Stimulated activated CD8-positive, alpha-beta memory T cell treated with anti-CD3 and anti-CD28 coated beads, Interleukin-15, amount 100 ng/mL, for 48 hours (primary cell): ENCODE measurements at regions not wholly inside any gene's neighbourhood (a gene's known extent, or its start where the extent isn't known, plus 50 kb on each side); places are given as distances from the start of the nearest gene placed in this dataset.
"Not testable (repeated sequence)": the region's sequence is repeated elsewhere in the genome, so short reads cannot be mapped to it uniquely, and the experiment has no call there.

Experiments used
- DNase-seq, 2 donors: peaks; one replicate each; pipeline ENCODE4 v3.0.0-alpha.2; 2020; ENCODE audit warnings: low read depth in 2 of 2

DNA sequence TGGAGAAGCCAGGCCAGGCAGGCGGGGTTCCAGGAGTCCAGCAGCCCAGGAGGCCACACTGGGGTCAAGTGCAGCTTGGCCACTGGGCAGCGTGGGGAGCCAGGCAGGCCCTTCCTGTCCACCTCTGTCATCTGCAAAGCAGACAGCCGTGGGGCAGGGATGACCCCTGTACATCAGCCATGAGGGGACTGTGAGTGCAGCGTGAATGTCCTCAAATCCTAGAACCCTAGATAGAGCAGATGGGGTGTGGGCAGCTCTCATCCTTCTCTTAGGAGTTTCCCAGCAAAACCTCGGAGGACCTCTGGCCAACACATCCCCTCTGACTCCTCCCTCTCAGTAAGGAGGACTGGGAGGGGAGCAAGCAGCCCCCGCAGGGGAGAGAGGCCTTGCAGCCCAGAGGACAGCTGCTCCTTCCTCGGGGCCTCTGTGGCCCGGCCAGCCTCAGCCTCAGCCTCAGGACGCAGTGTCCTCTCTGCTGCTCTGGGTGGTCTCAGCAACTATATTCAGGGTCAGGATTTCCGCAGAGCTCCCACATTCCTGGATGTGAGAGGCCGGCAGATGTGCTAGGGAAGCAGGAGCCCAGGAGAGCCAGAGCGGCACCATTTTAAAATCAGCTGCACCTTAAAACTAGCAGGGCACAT is 820.5 kb downstream of the BRD1 start:
- DNase-seq: no peak

- DNase-seq: no peak
Measured at GRCh38 chr22:49006207-49007012, 821.3 kb downstream of the BRD1 start.

- no peak for DNase-seq
Measured at GRCh38 chr22:49005557-49005956, 822.1 kb downstream of the BRD1 start.

- no peak for DNase-seq
Measured at GRCh38 chr22:49004484-49005399, 822.9 kb downstream of the BRD1 start.

- not testable (repeated sequence) for DNase-seq
Measured at GRCh38 chr22:48997605-48998004, 830.1 kb downstream of the BRD1 start.

DNA sequence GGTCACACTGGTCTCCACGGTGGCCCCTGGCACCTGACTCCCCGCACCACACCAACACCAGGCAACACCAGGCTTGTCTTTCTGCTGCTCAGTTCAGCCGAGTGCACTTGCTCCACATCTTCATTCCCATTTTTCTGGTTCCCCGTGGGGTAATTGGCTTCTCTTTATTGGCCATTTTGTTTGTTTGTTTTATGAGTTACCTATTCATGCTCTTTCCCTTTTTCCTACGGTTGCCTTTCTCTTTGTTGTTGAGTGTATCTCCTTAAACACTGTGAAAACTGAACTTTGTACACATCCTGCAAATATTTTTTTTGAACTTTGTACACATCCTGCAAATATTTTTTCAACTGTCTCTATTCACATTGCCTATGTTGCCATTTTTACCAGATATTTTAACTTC is 834.0 kb downstream of the BRD1 start:
- no peak for DNase-seq

DNA sequence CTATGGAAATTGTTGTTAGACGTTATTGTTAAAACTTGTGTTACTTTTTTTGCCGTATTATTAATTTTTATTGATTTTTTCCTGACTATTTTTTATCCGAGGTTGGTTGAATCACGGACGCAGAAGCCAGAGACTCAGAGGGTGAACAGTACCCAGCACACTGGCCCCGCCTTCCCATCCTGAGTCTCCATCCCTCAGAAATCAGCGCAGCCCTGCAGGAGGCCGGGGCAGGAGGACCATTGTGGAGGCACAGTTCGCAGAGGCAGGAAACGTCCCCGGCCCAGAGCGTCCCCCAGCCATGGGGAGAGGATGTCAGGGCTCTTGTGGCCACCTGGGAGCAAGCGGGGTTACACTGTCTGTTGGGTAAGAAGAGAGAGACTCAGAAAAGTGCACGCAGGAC is 843.0 kb downstream of the BRD1 start:
- no peak for DNase-seq

GRCh38 chr22:48982321-48982905 is 845.3 kb downstream of the BRD1 start:
- no peak for DNase-seq

DNA sequence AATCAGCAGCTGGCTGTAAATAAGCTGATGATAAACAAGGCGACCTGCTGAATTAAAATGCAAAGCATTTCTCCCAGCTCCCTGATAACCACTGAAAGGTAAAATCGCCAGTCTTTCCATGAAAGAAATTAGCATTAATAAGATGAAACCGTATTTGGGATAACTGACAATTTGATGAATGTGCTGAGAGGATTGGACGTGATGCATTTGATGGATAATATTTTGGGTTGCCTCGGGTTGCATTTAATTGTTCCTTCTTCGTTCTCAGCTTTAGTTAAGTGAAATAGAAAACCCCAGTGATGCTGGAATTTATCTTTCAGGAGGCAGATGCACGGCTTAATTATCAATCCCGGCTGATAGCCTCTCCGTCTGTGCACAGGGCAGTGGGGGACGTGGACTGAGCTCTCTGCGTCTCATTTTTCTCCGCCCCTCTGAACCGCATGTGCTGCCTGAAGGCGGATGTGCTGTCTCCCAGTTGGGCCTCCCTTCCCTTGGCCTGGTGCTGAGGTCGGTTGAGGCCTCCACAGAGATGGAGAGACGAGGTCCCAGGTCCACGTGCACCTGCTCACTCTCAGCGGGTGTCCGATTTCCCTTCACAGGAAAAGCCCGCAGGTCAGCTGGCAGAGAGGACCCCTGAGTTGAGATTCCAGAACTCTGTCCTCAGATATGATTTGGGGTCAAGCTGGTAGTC is 846.2 kb downstream of the BRD1 start:
- no peak for DNase-seq

DNA sequence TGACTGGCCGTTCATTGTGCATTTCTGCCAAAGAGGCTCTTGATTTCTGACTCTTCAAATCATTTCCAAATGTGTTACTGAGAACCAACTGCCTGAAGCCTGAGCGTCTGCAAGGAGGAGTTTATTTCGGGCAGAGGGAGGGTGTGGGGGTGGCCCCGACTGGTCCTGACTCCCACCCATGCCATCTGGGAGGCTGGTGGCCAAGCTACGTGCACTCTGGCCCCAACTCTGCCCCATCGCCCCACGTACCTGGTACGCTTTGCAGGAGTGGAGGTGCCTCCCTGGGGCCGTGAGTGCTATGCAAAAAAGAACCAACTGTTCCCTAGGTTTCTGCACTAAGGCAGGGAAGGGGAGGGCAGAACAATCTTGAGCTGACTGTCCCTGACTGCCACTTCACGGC is 846.8 kb downstream of the BRD1 start:
- no peak for DNase-seq

DNA sequence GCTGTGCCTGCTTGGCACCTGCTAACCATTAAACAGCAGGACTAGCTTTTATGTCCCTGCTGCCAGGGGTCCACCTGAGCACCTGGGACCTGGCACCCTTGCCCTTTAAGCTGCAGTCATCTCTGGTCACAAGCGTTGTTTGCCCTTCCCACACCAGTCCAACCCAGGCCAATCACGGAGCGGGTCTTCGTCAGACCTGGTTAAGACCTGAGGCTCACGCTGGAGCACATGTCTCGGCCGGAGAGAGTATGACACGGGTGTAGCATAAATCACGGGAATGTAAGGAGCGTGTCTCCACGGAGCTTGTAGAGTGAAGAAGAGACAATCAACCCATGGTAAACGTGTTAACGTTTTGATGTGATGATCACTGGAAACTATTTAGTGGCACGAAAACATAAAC is 847.3 kb downstream of the BRD1 start:
- no peak for DNase-seq

DNA sequence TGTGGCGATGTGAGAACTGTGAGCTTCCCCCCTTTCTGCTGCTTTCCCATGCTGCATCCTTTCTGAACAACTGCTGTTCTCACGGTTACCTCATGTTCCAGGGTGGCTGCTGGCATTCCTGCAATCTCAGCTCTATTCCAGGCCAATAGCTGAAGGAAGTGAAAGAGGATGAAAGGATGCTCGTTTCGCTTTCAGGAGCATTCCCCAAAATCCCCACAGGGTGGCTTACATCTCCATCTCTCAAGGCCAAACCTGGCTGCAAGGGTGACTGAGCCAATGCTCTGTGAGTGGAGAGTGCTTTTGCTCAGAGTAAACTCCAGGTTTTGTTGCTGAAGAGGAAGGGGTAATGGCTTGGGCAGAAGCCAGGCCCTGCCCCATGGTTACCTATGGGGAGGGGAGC is 848.2 kb downstream of the BRD1 start:
- no peak for DNase-seq

GRCh38 chr22:48976556-48977535 is 850.8 kb downstream of the BRD1 start:
- DNase-seq: no peak

DNA sequence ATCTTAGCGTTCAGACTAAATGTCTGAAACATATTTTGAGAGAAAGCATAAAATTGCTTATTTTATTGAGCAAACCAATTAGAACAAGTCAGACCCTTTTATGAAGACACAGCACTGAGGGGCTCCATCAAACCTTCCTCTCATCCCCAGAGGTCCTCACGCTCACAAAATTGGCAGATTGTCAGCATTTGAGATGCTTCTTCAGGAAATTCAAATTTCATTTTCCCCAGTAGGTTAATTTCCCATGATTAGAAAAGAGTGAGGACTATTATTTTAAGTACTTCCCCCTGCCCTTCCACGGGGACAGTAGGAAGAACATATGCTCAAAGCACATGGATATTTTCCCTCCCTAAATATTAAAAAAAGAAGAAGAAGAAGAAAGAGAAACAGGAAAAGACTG is 851.8 kb downstream of the BRD1 start:
- DNase-seq: no peak

DNA sequence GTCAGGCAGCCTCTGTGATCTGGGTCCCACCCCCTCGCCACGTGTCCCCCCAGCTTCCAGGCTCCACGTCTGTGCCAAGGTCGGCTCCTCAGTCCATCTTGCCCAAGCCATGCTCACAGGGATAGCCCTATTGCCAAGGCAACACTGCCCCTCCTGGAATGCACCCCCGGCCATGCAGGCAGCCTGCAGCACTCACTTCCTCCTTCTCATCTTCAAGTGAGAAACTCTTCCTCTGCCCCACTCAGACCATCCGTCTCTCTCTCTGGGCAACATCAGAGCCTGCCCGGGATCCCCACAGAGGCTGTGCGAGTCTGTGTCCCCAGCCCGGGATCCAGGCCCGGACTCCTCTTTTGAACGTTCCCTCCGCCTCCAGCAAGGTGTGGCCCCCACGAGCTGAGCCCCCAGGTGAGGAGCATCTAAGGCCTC is 852.3 kb downstream of the BRD1 start:
- DNase-seq: no peak

GRCh38 chr22:48974443-48975315 is 853.0 kb downstream of the BRD1 start:
- DNase-seq: no peak

GRCh38 chr22:48973694-48974041 is 854.0 kb downstream of the BRD1 start:
- no peak for DNase-seq

- DNase-seq: no peak
Measured at GRCh38 chr22:48972979-48973693, 854.5 kb downstream of the BRD1 start.
